ENCODE measurements at regions not wholly inside any gene's neighbourhood (a gene's known extent, or its start where the extent isn't known, plus 50 kb on each side); places are given as distances from the start of the nearest gene placed in this dataset.

GRCh38 chr9:107213561-107214028 is 69.5 kb upstream of the RAD23B start:
- TF ChIP-seq CTCF (IDR thresholded peaks at IDR 0.05): no peak
- no peak for DNase-seq (ENCODE audit: low spot score)
- Histone ChIP-seq H3K4me3 (no peak overlapping the region), H3K27ac (no peak overlapping the region)

- no peak for TF ChIP-seq CTCF (IDR thresholded peaks at IDR 0.05)
- DNase-seq (ENCODE audit: low spot score): no peak
- Histone ChIP-seq H3K4me3 (no peak overlapping the region), H3K27ac (no peak overlapping the region)
These were observed 68.7 kb upstream of the RAD23B start for GRCh38 chr9:107214381-107214780.

GRCh38 chr9:107214915-107215314 is 68.2 kb upstream of the RAD23B start:
- DNase-seq (ENCODE audit: low spot score): no peak
- Histone ChIP-seq H3K4me3 (no peak overlapping the region), H3K27ac (no peak overlapping the region)
- TF ChIP-seq CTCF (IDR thresholded peaks at IDR 0.05): no peak

GRCh38 chr9:107215381-107215780 is 67.7 kb upstream of the RAD23B start:
- TF ChIP-seq CTCF (IDR thresholded peaks at IDR 0.05): no peak
- Histone ChIP-seq H3K4me3 (no peak overlapping the region), H3K27ac (no peak overlapping the region)
- DNase-seq (ENCODE audit: low spot score): no peak

- H3K27ac ChIP-seq: no peak overlapping the region
- TF ChIP-seq CTCF (IDR thresholded peaks at IDR 0.05): no peak
- no peak for DNase-seq (ENCODE audit: low spot score)
- H3K4me3 ChIP-seq: no peak overlapping the region
These were observed 66.8 kb upstream of the RAD23B start for GRCh38 chr9:107216329-107216728.

- no peak for TF ChIP-seq CTCF (IDR thresholded peaks at IDR 0.05)
- DNase-seq (ENCODE audit: low spot score): no peak
- Histone ChIP-seq H3K27ac (no peak overlapping the region), H3K4me3 (no peak overlapping the region)
These were observed 64.1 kb upstream of the RAD23B start for GRCh38 chr9:107218829-107219485.

GRCh38 chr9:107219486-107220077 is 63.5 kb upstream of the RAD23B start:
- no peak for TF ChIP-seq CTCF (IDR thresholded peaks at IDR 0.05)
- no peak overlapping the region for H3K4me3 ChIP-seq
- no peak for DNase-seq (ENCODE audit: low spot score)
- no peak overlapping the region for H3K27ac ChIP-seq

Measured in coronary artery (tissue), 2 donors.